H1 (cell line): ENCODE measurements at regions not wholly inside any gene's neighbourhood (a gene's known extent, or its start where the extent isn't known, plus 50 kb on each side); places are given as distances from the start of the nearest gene placed in this dataset.

Source experiments
- CTCF ChIA-PET: fragments of 300-600 bp; sonication (Branson Sonifier 250); formaldehyde crosslinking; loops from one replicate; lab custom pipeline; 2021; ENCODE audit not compliant: partially characterized antibody; lab: Charles Lee
- POLR2A ChIA-PET: fragments of 300-600 bp; sonication (Branson Sonifier 250); formaldehyde crosslinking; loops from one replicate; lab custom pipeline; 2021; ENCODE audit warnings: inconsistent platforms; ENCODE audit not compliant: partially characterized antibody; lab: Charles Lee
- DNase-seq, 2 experiments: peaks; one replicate each; pipeline versions ENCODE4 v3.0.0 to v3.0.0-alpha.2; 2010 to 2022; ENCODE audit warnings: low spot score in 2 of 2, low read depth in 1 of 2, mixed read lengths in 1 of 2
- FAIRE-seq: peaks from 2 replicates; lab custom pipeline; 2011; peaks lifted over from hg19 to GRCh38; lab: Jason Lieb, UNC
- H2AFZ ChIP-seq: 2 replicates; pipeline ENCODE4 v1.8.1; 2012; ENCODE audit warnings: low read length, inconsistent platforms
- H2AK5ac ChIP-seq: 2 replicates; pipeline ENCODE4 v1.6.1; 2013; ENCODE audit warnings: low read depth, low read length
- H2BK120ac ChIP-seq: replicated peaks from 2 replicates; pipeline ENCODE3; 2013; ENCODE audit warnings: low read depth, low read length, inconsistent platforms
- H2BK12ac ChIP-seq: 2 replicates; pipeline ENCODE4 v1.6.1; 2013; ENCODE audit warnings: low read depth, low read length
- H2BK15ac ChIP-seq: 2 replicates; pipeline ENCODE4 v1.6.1; 2013; ENCODE audit warnings: low read length
- H2BK20ac ChIP-seq: 2 replicates; pipeline ENCODE4 v1.6.1; 2013; ENCODE audit warnings: low read length
- H2BK5ac ChIP-seq: 2 replicates; pipeline ENCODE4 v1.6.1; 2013; ENCODE audit warnings: low read depth, low read length
- H3K14ac ChIP-seq: 2 replicates; pipeline ENCODE4 v1.6.1; 2013; ENCODE audit warnings: inconsistent platforms; ENCODE audit not compliant: insufficient read length
- H3K18ac ChIP-seq: 2 replicates; pipeline ENCODE4 v1.6.1; 2013; ENCODE audit warnings: low read length; ENCODE audit errors: extremely low read depth
- H3K23ac ChIP-seq: 2 replicates; pipeline ENCODE4 v1.6.1; 2013; ENCODE audit warnings: inconsistent platforms; ENCODE audit not compliant: insufficient read length
- H3K23me2 ChIP-seq: 2 replicates; pipeline ENCODE4 v1.6.1; 2013; ENCODE audit warnings: low read depth, low read length
- H3K27ac ChIP-seq: 2 replicates; pipeline ENCODE4 v1.6.1; 2011; ENCODE audit warnings: low read depth, low read length, inconsistent platforms
- H3K27me3 ChIP-seq, 4 experiments: replicated peaks in 1 of 4; 1 replicate in 1 of 4; 2 replicates in 3 of 4; pipeline versions ENCODE4 v1.6.1 to v1.8.1; 2011 to 2013; ENCODE audit warnings: low read length in 3 of 4, mild to moderate bottlenecking in 3 of 4, inconsistent platforms in 2 of 4, mixed read lengths in 2 of 4, moderate library complexity in 1 of 4; ENCODE audit not compliant: control insufficient read depth in 3 of 4, insufficient read depth in 3 of 4; ENCODE audit errors: extremely low read depth in 1 of 4
- H3K36me3 ChIP-seq, 4 experiments: 2 replicates each; pipeline versions ENCODE4 v1.6.1 to v1.8.1; 2011 to 2013; ENCODE audit warnings: mild to moderate bottlenecking in 4 of 4, low read length in 3 of 4, moderate library complexity in 2 of 4, control low read depth in 1 of 4, inconsistent platforms in 1 of 4; ENCODE audit not compliant: insufficient read depth in 4 of 4, control insufficient read depth in 2 of 4
- H3K4ac ChIP-seq: replicated peaks from 2 replicates; pipeline ENCODE3; 2013; ENCODE audit warnings: low read length, low read depth, mixed read lengths, inconsistent platforms; ENCODE audit not compliant: insufficient read length
- H3K4me1 ChIP-seq, 4 experiments: replicated peaks in 1 of 4; 1 replicate in 1 of 4; 2 replicates in 3 of 4; pipeline versions ENCODE4 v1.6.1 to v1.8.1; 2011 to 2013; ENCODE audit warnings: low read length in 3 of 4, inconsistent platforms in 2 of 4, mixed read lengths in 1 of 4; ENCODE audit not compliant: insufficient read depth in 4 of 4, control insufficient read depth in 3 of 4
- H3K4me2 ChIP-seq, 2 experiments: 2 replicates each; pipeline versions ENCODE4 v1.6.1 to v1.8.1; 2011 to 2013; ENCODE audit warnings: low read depth in 2 of 2, low read length in 2 of 2, control low read depth in 1 of 2, inconsistent platforms in 1 of 2, mild to moderate bottlenecking in 1 of 2; ENCODE audit not compliant: insufficient read depth in 1 of 2
- H3K4me3 ChIP-seq, 4 experiments: fragments of 200-600, 300-600 bp in 1 of 4; sonication (generic), shearing (Covaris generic), sonication (Bioruptor Twin) in 1 of 4; 2 replicates each; pipeline versions ENCODE4 v1.5.1 to v1.8.1; 2011 to 2016; ENCODE audit warnings: low read length in 4 of 4, low read depth in 3 of 4, control low read depth in 2 of 4, inconsistent platforms in 2 of 4, mild to moderate bottlenecking in 2 of 4, mixed read lengths in 1 of 4, moderate library complexity in 1 of 4; ENCODE audit not compliant: insufficient read depth in 2 of 4; ENCODE audit errors: extremely low read depth in 1 of 4
- H3K56ac ChIP-seq: replicated peaks from 2 replicates; pipeline ENCODE3; 2013; ENCODE audit warnings: low read depth, mild to moderate bottlenecking, mixed read lengths, low read length, inconsistent platforms; ENCODE audit not compliant: insufficient read length
- H3K79me1 ChIP-seq: 2 replicates; pipeline ENCODE4 v1.6.1; 2013; ENCODE audit warnings: low read depth, low read length, control low read depth
- H3K79me2 ChIP-seq, 2 experiments: 2 replicates each; pipeline versions ENCODE4 v1.6.1 to v1.8.1; 2012 to 2013; ENCODE audit warnings: low read length in 2 of 2, mild to moderate bottlenecking in 2 of 2, inconsistent platforms in 1 of 2; ENCODE audit not compliant: insufficient read depth in 2 of 2, control insufficient read depth in 1 of 2
- H3K9ac ChIP-seq, 4 experiments: replicated peaks in 1 of 4; 1 replicate in 1 of 4; 2 replicates in 3 of 4; pipeline versions ENCODE4 v1.6.1 to v1.8.1; 2011 to 2013; ENCODE audit warnings: low read depth in 3 of 4, low read length in 3 of 4, control low read depth in 2 of 4, mild to moderate bottlenecking in 2 of 4, moderate library complexity in 2 of 4, inconsistent platforms in 1 of 4; ENCODE audit errors: extremely low read depth in 1 of 4
- H3K9me3 ChIP-seq, 2 experiments: 2 replicates each; pipeline versions ENCODE4 v1.6.1 to v1.8.1; 2012 to 2013; ENCODE audit warnings: mild to moderate bottlenecking in 2 of 2, moderate library complexity in 2 of 2, control low read depth in 1 of 2, inconsistent platforms in 1 of 2, low read depth in 1 of 2, low read length in 1 of 2, mixed read lengths in 1 of 2; ENCODE audit not compliant: insufficient read depth in 2 of 2
- H4K20me1 ChIP-seq, 2 experiments: replicated peaks in 1 of 2; 2 replicates each; pipeline versions ENCODE3 to v1.8.1; 2011 to 2013; ENCODE audit warnings: inconsistent platforms in 2 of 2, low read length in 2 of 2, mild to moderate bottlenecking in 1 of 2; ENCODE audit not compliant: insufficient read depth in 2 of 2, control insufficient read depth in 1 of 2
- H4K5ac ChIP-seq: 2 replicates; pipeline ENCODE4 v1.6.1; 2013; ENCODE audit warnings: low read length, low read depth, mixed read lengths, inconsistent platforms; ENCODE audit not compliant: insufficient read length
- H4K8ac ChIP-seq: 2 replicates; pipeline ENCODE4 v1.8.0; 2013; ENCODE audit warnings: mild to moderate bottlenecking, moderate library complexity, low read length, inconsistent platforms; ENCODE audit not compliant: insufficient read depth; ENCODE audit errors: extremely low read depth
- H4K91ac ChIP-seq: replicated peaks from 2 replicates; pipeline ENCODE3; 2013; ENCODE audit warnings: low read length, mixed read lengths, inconsistent platforms; ENCODE audit not compliant: insufficient read length
- CBX8 ChIP-seq: fragments of 300-800, 300-1000 bp; sonication (generic); IDR thresholded peaks from 2 replicates; pipeline ENCODE4 v1.7.1; 2016; ENCODE audit warnings: low read depth, low read length, borderline replicate concordance
- EGR1 ChIP-seq: IDR thresholded peaks from 2 replicates; pipeline ENCODE4 v1.6.1; 2011; ENCODE audit warnings: low read depth, low read length, borderline replicate concordance
- GTF2F1 ChIP-seq: IDR thresholded peaks from 2 replicates; pipeline ENCODE4 v1.6.1; 2012; ENCODE audit warnings: low read depth, low read length, improper control_type of control experiment, borderline replicate concordance
- NANOG ChIP-seq: IDR thresholded peaks from 2 replicates; pipeline ENCODE4 v1.6.1; 2011; ENCODE audit warnings: low read length, low read depth, mild to moderate bottlenecking, inconsistent platforms; ENCODE audit not compliant: insufficient read depth, poor library complexity, severe bottlenecking
- RAD21 ChIP-seq, 2 experiments: IDR thresholded peaks in 1 of 2; conservative IDR thresholded peaks in 1 of 2; 2 replicates each; pipeline ENCODE4 v1.6.1; 2011; ENCODE audit warnings: low read depth in 2 of 2, low read length in 2 of 2, improper control_type of control experiment in 1 of 2, inconsistent platforms in 1 of 2, mild to moderate bottlenecking in 1 of 2, moderate library complexity in 1 of 2
- RFX5 ChIP-seq: IDR thresholded peaks from 2 replicates; pipeline ENCODE4 v1.6.1; 2011; ENCODE audit warnings: low read depth, low read length, improper control_type of control experiment, borderline replicate concordance
- SAP30 ChIP-seq: fragments of 300-600 bp; sonication (generic); IDR thresholded peaks from 2 replicates; pipeline ENCODE4 v1.7.1; 2012; ENCODE audit warnings: low read length, moderate library complexity, mild to moderate bottlenecking, inconsistent platforms; ENCODE audit not compliant: insufficient read depth, insufficient replicate concordance
- SIRT6 ChIP-seq: IDR thresholded peaks from one replicate; pipeline ENCODE4 v1.7.1; 2012; ENCODE audit warnings: low read length, inconsistent platforms
- SP2 ChIP-seq: IDR thresholded peaks from 2 replicates; pipeline ENCODE4 v1.6.1; 2012; ENCODE audit warnings: mild to moderate bottlenecking, low read length, inconsistent platforms
- SRF ChIP-seq: IDR thresholded peaks from 2 replicates; pipeline ENCODE4 v1.6.1; 2011; ENCODE audit warnings: mild to moderate bottlenecking, low read depth, low read length, moderate library complexity
- YY1 ChIP-seq: IDR thresholded peaks from 2 replicates; pipeline ENCODE4 v1.6.1; 2011; ENCODE audit warnings: low read depth, mild to moderate bottlenecking, low read length
- WGBS, 2 experiments: shearing (Covaris generic) in 1 of 2; methylation state at CpG; one replicate each; pipeline versions ENCODE4 v1.1.6 to v1.1.7; 2013 to 2015; ENCODE audit warnings: low lambda C conversion rate in 2 of 2, mixed read lengths in 2 of 2, inconsistent platforms in 1 of 2, low coverage in 1 of 2, missing lambda C conversion rate in 1 of 2; ENCODE audit not compliant: insufficient replicate concordance in 2 of 2, insufficient coverage in 1 of 2, insufficient read length in 1 of 2; ENCODE audit errors: extremely low coverage in 1 of 2, missing lambda C conversion rate in 1 of 2; 5-methylcytosine and 5-hydroxymethylcytosine counted together

GRCh38 chr4:176383273-176384077 lies 63.7 kb downstream of the SPCS3 start:
- Histone ChIP-seq H3K4ac (no peak overlapping the region), H3K18ac (no peak overlapping the region), H3K4me3 (no peak overlapping the region), H2BK15ac (no peak overlapping the region), H3K23ac (no peak overlapping the region), H3K4me1 (no peaks in the 10 kb centered on the region), H4K20me1 (no peaks in the 10 kb centered on the region), H3K79me2 (no peaks in the 10 kb centered on the region), H3K23me2 (no peaks in the 10 kb centered on the region), H3K9ac (no peak overlapping the region), H2BK120ac (no peak overlapping the region), H3K14ac (no peak overlapping the region), H3K56ac (no peak overlapping the region), H2BK12ac (no peak overlapping the region), H2AFZ (0 out of 2 replicates have a peak overlapping the region, but pooled peaks have one; percentile 15), H3K27ac (no peak overlapping the region), H2AK5ac (no peak overlapping the region), H4K91ac (no peak overlapping the region), H3K79me1 (no peaks in the 10 kb centered on the region), H3K36me3 (no peaks in the 10 kb centered on the region), H3K27me3 (no peaks in the 10 kb centered on the region), H4K8ac (no peak overlapping the region), H3K4me2 (no peak overlapping the region), H2BK5ac (no peak overlapping the region), H2BK20ac (no peak overlapping the region), H4K5ac (no peak overlapping the region), H3K9me3 (no peaks in the 10 kb centered on the region; a peak in 1 of 4 replicates)
- FAIRE-seq (no peak), DNase-seq (no peak)
- ChIA-PET POLR2A (no interaction called here), CTCF (interaction anchor here (2.5 kb wide), 1 partner anchor 664 kb away, joined by 6 read pairs; no protein-coding TSS in a partner anchor)
- WGBS, 2 experiments, result 89% methylated on average over 8 of the region's 8 CpGs; no CpG with 5 or more reads in 1 of the 2 experiments
- TF ChIP-seq SP2 (no peak), YY1 (no peak), SIRT6 (no peak), RAD21 (IDR thresholded peaks at IDR 0.05 in 1 of 2, conservative IDR thresholded peaks at IDR 0.05 in 1 of 2; ENCODE audit: low read depth in 2 of 2, low read length in 2 of 2) (no peak), NANOG (no peak), SRF (no peak), GTF2F1 (no peak), CBX8 (no peak), EGR1 (no peak), SAP30 (no peak), RFX5 (no peak)
